ENCODE measurements at regions not wholly inside any gene's neighbourhood (a gene's known extent, or its start where the extent isn't known, plus 50 kb on each side); places are given as distances from the start of the nearest gene placed in this dataset.
"Not testable (repeated sequence)": the region's sequence is repeated elsewhere in the genome, so short reads cannot be mapped to it uniquely, and the experiment has no call there.

- Mint-ChIP-seq H3K27me3 (ENCODE audit: unreplicated experiment) (peaks cover 5% of the 10 kb centered on the region), H3K27ac (ENCODE audit: unreplicated experiment) (no peak overlapping the region), H3K9me3 (ENCODE audit: unreplicated experiment) (no peaks in the 10 kb centered on the region), H3K4me3 (ENCODE audit: unreplicated experiment) (no peak overlapping the region), H3K4me1 (ENCODE audit: unreplicated experiment) (no peaks in the 10 kb centered on the region), H3K36me3 (ENCODE audit: unreplicated experiment) (no peaks in the 10 kb centered on the region)
- TF ChIP-seq, protein P1, sequence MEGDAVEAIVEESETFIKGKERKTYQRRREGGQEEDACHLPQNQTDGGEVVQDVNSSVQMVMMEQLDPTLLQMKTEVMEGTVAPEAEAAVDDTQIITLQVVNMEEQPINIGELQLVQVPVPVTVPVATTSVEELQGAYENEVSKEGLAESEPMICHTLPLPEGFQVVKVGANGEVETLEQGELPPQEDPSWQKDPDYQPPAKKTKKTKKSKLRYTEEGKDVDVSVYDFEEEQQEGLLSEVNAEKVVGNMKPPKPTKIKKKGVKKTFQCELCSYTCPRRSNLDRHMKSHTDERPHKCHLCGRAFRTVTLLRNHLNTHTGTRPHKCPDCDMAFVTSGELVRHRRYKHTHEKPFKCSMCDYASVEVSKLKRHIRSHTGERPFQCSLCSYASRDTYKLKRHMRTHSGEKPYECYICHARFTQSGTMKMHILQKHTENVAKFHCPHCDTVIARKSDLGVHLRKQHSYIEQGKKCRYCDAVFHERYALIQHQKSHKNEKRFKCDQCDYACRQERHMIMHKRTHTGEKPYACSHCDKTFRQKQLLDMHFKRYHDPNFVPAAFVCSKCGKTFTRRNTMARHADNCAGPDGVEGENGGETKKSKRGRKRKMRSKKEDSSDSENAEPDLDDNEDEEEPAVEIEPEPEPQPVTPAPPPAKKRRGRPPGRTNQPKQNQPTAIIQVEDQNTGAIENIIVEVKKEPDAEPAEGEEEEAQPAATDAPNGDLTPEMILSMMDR (IDR thresholded peaks at IDR 0.05): no peak
- no peak for DNase-seq (ENCODE audit: extremely low spot score, unreplicated experiment)
These were observed 152.3 kb upstream of the ROPN1 start for GRCh38 chr3:124144035-124144814.

DNA sequence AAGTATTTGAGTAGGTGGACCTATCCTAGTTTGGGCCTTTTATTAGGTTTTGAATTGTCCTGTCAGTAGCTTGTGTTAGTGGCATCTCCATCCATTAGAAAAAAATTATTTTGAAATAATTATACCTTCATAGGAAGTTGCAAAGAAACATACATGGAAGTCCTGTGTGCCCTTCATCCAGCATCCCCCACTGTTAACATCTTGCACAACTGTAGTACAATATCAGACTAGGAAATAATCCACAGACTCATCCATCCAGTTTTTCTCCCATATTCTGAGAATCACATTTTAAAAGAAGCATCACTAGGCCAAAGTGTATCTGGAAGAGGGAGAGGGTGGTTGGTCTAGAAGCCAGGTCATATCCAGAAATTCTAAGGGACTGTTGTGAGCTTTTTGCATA, 155.5 kb upstream of the ROPN1 start:
- Mint-ChIP-seq H3K36me3 (ENCODE audit: unreplicated experiment) (no peaks in the 10 kb centered on the region), H3K4me3 (ENCODE audit: unreplicated experiment) (no peak overlapping the region), H3K9me3 (ENCODE audit: unreplicated experiment) (no peaks in the 10 kb centered on the region), H3K27ac (ENCODE audit: unreplicated experiment) (no peak overlapping the region), H3K27me3 (ENCODE audit: unreplicated experiment) (no peaks in the 10 kb centered on the region), H3K4me1 (ENCODE audit: unreplicated experiment) (no peaks in the 10 kb centered on the region)
- TF ChIP-seq, protein P1 (IDR thresholded peaks at IDR 0.05): no peak
- no peak for DNase-seq (ENCODE audit: extremely low spot score, unreplicated experiment)

DNA sequence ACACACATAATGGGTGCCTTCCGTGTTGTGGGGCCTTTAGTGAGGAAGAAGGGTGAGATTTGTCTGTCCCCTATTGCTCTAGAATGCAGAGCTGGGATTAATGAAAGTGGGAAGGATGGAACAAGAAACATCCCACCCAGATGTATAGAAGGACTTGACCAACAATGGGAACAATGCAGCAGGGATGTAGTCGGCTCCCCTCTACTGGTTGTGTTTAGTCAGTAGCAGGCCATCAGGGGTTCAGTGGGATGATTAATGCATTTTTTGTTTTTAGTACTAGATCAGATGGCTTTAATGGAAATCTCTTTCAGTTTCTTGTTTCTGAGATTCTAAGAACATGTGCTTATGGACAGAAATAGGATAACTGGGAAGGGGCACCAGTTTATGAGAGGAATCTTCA, 156.0 kb upstream of the ROPN1 start:
- no peak for DNase-seq (ENCODE audit: extremely low spot score, unreplicated experiment)
- TF ChIP-seq, protein P1 (IDR thresholded peaks at IDR 0.05): no peak
- Mint-ChIP-seq H3K9me3 (ENCODE audit: unreplicated experiment) (no peaks in the 10 kb centered on the region), H3K4me3 (ENCODE audit: unreplicated experiment) (no peak overlapping the region), H3K27ac (ENCODE audit: unreplicated experiment) (no peak overlapping the region), H3K36me3 (ENCODE audit: unreplicated experiment) (no peaks in the 10 kb centered on the region), H3K27me3 (ENCODE audit: unreplicated experiment) (no peaks in the 10 kb centered on the region), H3K4me1 (ENCODE audit: unreplicated experiment) (no peaks in the 10 kb centered on the region)

GRCh38 chr3:124149081-124149480, 157.2 kb upstream of the ROPN1 start:
- H3K9me3 Mint-ChIP-seq (ENCODE audit: unreplicated experiment): no peaks in the 10 kb centered on the region
- no peak overlapping the region for H3K27ac Mint-ChIP-seq (ENCODE audit: unreplicated experiment)
- H3K4me1 Mint-ChIP-seq (ENCODE audit: unreplicated experiment): no peaks in the 10 kb centered on the region
- H3K4me3 Mint-ChIP-seq (ENCODE audit: unreplicated experiment): no peak overlapping the region
- DNase-seq (ENCODE audit: extremely low spot score, unreplicated experiment): no peak
- TF ChIP-seq, protein P1 (IDR thresholded peaks at IDR 0.05): no peak
- H3K27me3 Mint-ChIP-seq (ENCODE audit: unreplicated experiment): no peaks in the 10 kb centered on the region
- H3K36me3 Mint-ChIP-seq (ENCODE audit: unreplicated experiment): no peaks in the 10 kb centered on the region

GRCh38 chr3:124149771-124150170, 157.8 kb upstream of the ROPN1 start:
- Mint-ChIP-seq H3K36me3 (ENCODE audit: unreplicated experiment) (no peaks in the 10 kb centered on the region), H3K4me3 (ENCODE audit: unreplicated experiment) (no peak overlapping the region), H3K9me3 (ENCODE audit: unreplicated experiment) (no peaks in the 10 kb centered on the region), H3K27me3 (ENCODE audit: unreplicated experiment) (no peaks in the 10 kb centered on the region), H3K4me1 (ENCODE audit: unreplicated experiment) (no peaks in the 10 kb centered on the region), H3K27ac (ENCODE audit: unreplicated experiment) (no peak overlapping the region)
- TF ChIP-seq, protein P1 (IDR thresholded peaks at IDR 0.05): no peak
- DNase-seq (ENCODE audit: extremely low spot score, unreplicated experiment): no peak

GRCh38 chr3:124152891-124153290, 161.0 kb upstream of the ROPN1 start:
- H3K36me3 Mint-ChIP-seq (ENCODE audit: unreplicated experiment); H3K4me3 Mint-ChIP-seq (ENCODE audit: unreplicated experiment); H3K27ac Mint-ChIP-seq (ENCODE audit: unreplicated experiment); H3K4me1 Mint-ChIP-seq (ENCODE audit: unreplicated experiment); H3K9me3 Mint-ChIP-seq (ENCODE audit: unreplicated experiment); H3K27me3 Mint-ChIP-seq (ENCODE audit: unreplicated experiment); DNase-seq (ENCODE audit: extremely low spot score, unreplicated experiment): not testable (repeated sequence)

Measured in osteocyte (in vitro differentiated cells).